ENCODE measurements at regions not wholly inside any gene's neighbourhood (a gene's known extent, or its start where the extent isn't known, plus 50 kb on each side); places are given as distances from the start of the nearest gene placed in this dataset.

DNA sequence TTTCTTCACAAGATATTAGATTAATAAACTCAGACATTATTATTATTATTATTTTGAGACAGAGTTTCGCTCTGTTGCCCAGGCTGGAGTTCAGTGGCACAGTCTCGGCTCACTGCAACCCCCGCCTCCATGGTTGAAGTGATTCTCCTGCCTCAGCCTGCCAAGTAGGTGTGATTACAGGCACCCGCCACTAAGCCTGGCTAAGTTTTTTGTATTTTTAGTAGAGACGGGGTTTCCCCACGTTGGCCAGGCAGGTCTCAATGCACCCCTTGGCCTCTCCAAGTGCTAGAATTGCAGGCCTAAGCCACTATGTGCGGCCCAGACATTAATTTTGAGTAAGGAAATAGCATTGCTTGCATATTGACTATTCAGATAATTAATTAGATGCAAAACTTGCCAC, 554.9 kb upstream of the LRFN5 start:
- ATAC-seq: no peak
- no peak for DNase-seq
- H3K4me1 ChIP-seq: no peaks in the 10 kb centered on the region
- no peaks in the 10 kb centered on the region for H3K36me3 ChIP-seq (replicated peaks in 1 of 2; ENCODE audit: insufficient read depth in 1 of 2, low read depth in 2 of 2)
- TF ChIP-seq POLR2A (IDR thresholded peaks at IDR 0.05): no peak
- TF ChIP-seq, protein P1, sequence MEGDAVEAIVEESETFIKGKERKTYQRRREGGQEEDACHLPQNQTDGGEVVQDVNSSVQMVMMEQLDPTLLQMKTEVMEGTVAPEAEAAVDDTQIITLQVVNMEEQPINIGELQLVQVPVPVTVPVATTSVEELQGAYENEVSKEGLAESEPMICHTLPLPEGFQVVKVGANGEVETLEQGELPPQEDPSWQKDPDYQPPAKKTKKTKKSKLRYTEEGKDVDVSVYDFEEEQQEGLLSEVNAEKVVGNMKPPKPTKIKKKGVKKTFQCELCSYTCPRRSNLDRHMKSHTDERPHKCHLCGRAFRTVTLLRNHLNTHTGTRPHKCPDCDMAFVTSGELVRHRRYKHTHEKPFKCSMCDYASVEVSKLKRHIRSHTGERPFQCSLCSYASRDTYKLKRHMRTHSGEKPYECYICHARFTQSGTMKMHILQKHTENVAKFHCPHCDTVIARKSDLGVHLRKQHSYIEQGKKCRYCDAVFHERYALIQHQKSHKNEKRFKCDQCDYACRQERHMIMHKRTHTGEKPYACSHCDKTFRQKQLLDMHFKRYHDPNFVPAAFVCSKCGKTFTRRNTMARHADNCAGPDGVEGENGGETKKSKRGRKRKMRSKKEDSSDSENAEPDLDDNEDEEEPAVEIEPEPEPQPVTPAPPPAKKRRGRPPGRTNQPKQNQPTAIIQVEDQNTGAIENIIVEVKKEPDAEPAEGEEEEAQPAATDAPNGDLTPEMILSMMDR (IDR thresholded peaks at IDR 0.05): no peak
- H3K27me3 ChIP-seq: no peaks in the 10 kb centered on the region
- H3K9me3 ChIP-seq: no peaks in the 10 kb centered on the region
- no peak overlapping the region for H3K27ac ChIP-seq
- H3K4me3 ChIP-seq: no peak overlapping the region
- WGBS, 2 donors: 65 to 71% methylated on average over 7 of the region's 7 CpGs
- intact Hi-C loops (cut with DNase I): no loop called here

DNA sequence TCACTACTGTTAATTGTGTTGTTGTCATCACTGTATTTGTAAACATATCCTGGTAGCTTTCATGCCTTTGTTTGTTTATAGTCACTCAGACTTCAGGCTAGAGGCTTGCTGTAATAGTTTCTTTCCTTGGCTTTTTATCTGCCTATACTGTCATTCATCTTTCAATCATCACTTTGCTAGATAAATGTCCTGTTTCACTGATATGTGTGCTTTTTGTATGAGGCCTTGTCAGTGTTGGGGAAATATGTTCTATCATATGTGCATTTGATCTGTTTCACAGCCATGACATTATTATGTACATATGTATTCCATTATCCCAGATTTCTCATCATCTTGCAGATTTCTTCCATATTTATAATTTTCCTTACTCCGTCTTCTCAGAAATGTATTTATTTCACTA, 558.9 kb upstream of the LRFN5 start:
- Histone ChIP-seq H3K27me3 (no peaks in the 10 kb centered on the region), H3K9me3 (no peaks in the 10 kb centered on the region), H3K4me1 (no peaks in the 10 kb centered on the region), H3K4me3 (no peak overlapping the region), H3K27ac (no peak overlapping the region), H3K36me3 (replicated peaks in 1 of 2; ENCODE audit: insufficient read depth in 1 of 2, low read depth in 2 of 2) (no peaks in the 10 kb centered on the region)
- DNase-seq (no peak), ATAC-seq (no peak)
- intact Hi-C loops (cut with DNase I): no loop called here
- WGBS, 2 donors: 0% methylated on average over 1 of the region's 1 CpG
- TF ChIP-seq, protein P1 (IDR thresholded peaks at IDR 0.05): no peak
- TF ChIP-seq POLR2A (IDR thresholded peaks at IDR 0.05): no peak

DNA sequence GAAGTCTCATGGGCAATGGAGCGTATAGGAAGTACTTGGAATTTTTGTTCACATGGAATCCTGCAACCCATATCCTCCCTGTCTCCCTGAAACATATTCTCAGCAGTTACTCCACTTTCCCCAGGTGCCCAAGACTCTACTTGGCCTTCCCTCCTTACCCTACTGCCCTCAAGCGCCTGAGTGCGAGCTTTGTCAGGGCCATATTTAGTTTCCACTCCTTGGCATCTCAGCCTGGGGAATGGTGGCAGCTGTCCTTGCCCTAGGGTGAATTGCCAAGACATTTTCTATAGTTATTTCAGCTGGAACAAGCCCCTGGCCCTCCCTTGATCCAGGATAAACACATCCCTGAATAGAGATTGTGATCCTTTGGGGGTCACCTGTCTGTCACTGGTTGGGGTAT, 569.3 kb upstream of the LRFN5 start:
- TF ChIP-seq, protein P1 (IDR thresholded peaks at IDR 0.05): no peak
- TF ChIP-seq POLR2A (IDR thresholded peaks at IDR 0.05): no peak
- intact Hi-C loops (cut with DNase I): no loop called here
- no peaks in the 10 kb centered on the region for H3K27me3 ChIP-seq
- H3K27ac ChIP-seq: no peak overlapping the region
- H3K4me3 ChIP-seq: no peak overlapping the region
- no peaks in the 10 kb centered on the region for H3K9me3 ChIP-seq
- no peaks in the 10 kb centered on the region for H3K4me1 ChIP-seq
- DNase-seq (no peak), ATAC-seq (no peak)
- 66 to 86% methylated on average over 3 of the region's 3 CpGs for WGBS, 2 donors
- no peaks in the 10 kb centered on the region for H3K36me3 ChIP-seq (replicated peaks in 1 of 2; ENCODE audit: insufficient read depth in 1 of 2, low read depth in 2 of 2)

DNA sequence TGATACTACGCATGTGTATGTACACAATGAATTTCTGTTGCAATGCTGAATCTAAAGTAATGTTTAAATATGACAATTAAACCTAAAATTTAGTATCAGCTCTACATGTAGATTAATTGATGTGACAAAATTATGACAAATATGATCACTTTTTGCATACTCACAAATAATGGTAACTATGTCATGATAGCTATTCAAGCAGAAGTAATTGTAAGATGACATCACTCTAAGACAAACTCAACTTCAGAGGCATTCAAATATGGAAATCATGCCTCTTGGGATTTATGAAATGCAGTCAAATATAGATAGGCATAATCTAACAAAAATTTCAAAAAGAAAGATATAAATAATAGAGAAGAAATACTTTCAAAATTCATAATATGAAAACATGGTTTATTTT, 571.7 kb upstream of the LRFN5 start:
- H3K4me1 ChIP-seq: no peaks in the 10 kb centered on the region
- no peak overlapping the region for H3K27ac ChIP-seq
- no peak for TF ChIP-seq POLR2A (IDR thresholded peaks at IDR 0.05)
- TF ChIP-seq, protein P1 (IDR thresholded peaks at IDR 0.05): no peak
- intact Hi-C loops (cut with DNase I): no loop called here
- no peak for DNase-seq
- no peak for ATAC-seq
- no peaks in the 10 kb centered on the region for H3K9me3 ChIP-seq
- no peak overlapping the region for H3K4me3 ChIP-seq
- no peaks in the 10 kb centered on the region for H3K36me3 ChIP-seq (replicated peaks in 1 of 2; ENCODE audit: insufficient read depth in 1 of 2, low read depth in 2 of 2)
- no peaks in the 10 kb centered on the region for H3K27me3 ChIP-seq
- WGBS, 2 donors: 78 to 79% methylated on average over 1 of the region's 1 CpG

DNA sequence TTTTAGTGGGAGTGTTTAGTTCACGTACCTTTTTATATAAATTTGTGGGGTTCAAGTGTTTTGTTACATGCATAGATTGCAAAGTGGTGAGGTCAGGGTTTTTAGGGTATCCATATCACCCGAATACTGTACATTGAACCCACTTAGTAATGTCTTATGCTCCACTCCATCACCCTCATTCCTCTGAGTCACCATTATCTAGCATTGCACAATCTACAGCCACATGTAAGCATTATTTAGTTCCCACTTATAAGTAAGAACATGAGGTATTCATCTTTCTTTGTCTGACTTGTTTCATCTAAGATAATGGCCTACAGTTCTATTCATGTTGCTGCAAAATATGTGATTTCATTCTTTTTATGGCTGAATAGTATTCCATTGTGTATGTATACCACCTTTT, 583.7 kb upstream of the LRFN5 start:
- TF ChIP-seq, protein P1 (IDR thresholded peaks at IDR 0.05): no peak
- no peak for TF ChIP-seq POLR2A (IDR thresholded peaks at IDR 0.05)
- Histone ChIP-seq H3K4me3 (no peak overlapping the region), H3K4me1 (no peaks in the 10 kb centered on the region), H3K27ac (no peak overlapping the region), H3K27me3 (no peaks in the 10 kb centered on the region), H3K9me3 (no peaks in the 10 kb centered on the region), H3K36me3 (replicated peaks in 1 of 2; ENCODE audit: insufficient read depth in 1 of 2, low read depth in 2 of 2) (no peaks in the 10 kb centered on the region)
- no peak for DNase-seq
- WGBS, 2 donors: 65 to 74% methylated on average over 2 of the region's 2 CpGs
- no peak for ATAC-seq
- intact Hi-C loops (cut with DNase I): no loop called here
